SIG-M5 treated with dmso at 0.1 percent for 504 hours (cell line): ENCODE measurements at regions not wholly inside any gene's neighbourhood (a gene's known extent, or its start where the extent isn't known, plus 50 kb on each side); places are given as distances from the start of the nearest gene placed in this dataset.
"Not testable (repeated sequence)": the region's sequence is repeated elsewhere in the genome, so short reads cannot be mapped to it uniquely, and the experiment has no call there.

Experiments used
- DNase-seq: peaks from one replicate; lab custom pipeline; 2025; ENCODE audit not compliant: unreplicated experiment; lab: John Stamatoyannopoulos, UW

DNA sequence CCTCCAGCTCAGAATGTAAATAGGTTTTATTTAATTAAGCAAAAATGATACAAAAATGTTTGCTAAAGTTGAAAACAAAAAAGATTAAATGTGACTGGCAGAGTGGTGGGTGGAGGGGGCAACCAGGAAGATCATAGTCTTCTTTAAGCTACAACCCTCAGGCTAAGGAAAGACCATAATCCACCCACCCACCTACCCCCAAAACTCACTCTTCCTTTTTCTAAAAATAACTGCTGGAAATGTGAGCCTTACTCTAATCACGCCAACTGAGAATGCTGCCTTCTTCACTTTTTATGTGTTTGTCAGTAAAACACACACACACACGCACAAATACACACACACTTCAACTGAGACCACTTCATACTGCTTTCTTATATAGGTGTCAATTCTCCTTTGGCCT lies 230.0 kb upstream of the EGLN3 start:
- DNase-seq = no peak

- peak; percentile 47 for DNase-seq
These were observed 229.6 kb upstream of the EGLN3 start for GRCh38 chr14:34180434-34180833.

- peak; percentile 15 for DNase-seq
These were observed 228.9 kb upstream of the EGLN3 start for GRCh38 chr14:34179727-34180126.

DNA sequence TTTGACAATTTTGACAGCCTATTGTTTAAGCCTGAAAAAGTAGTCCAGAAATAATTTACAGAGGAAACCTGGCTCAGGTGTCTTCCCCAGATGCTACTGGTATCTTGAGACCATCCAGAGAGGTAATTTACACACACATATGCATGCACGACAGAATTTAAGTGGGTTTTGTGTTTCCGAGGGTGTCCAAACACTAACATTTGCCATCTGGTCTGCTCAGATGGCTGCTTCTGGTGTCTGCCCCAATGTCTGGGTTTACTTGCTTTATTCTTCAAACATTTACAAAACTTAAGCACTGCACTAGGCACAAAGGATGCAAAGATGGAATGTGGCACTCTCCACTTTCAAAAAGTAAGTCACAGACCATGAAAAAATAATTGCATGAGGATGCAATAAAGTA lies 226.6 kb upstream of the EGLN3 start:
- DNase-seq = no peak

DNA sequence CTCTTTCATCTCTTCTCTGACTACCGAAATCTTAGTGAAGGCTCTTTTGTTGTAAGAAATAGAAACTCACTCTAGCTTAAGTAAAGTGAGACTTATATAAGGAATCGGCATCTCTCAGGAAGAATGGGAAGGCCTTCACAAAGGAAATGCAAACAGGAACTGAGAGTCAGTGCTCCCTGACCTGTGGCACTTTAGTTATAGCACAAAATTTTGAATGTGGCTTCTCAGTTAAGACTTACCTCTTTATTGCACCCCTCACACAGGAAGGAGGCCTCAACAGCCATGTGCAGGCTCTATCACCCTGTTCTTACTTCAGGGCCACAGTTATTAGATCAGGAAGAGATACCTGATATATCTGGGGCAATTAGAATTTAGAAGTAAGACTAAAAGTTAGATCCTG lies 224.7 kb upstream of the EGLN3 start:
- DNase-seq = no peak

DNA sequence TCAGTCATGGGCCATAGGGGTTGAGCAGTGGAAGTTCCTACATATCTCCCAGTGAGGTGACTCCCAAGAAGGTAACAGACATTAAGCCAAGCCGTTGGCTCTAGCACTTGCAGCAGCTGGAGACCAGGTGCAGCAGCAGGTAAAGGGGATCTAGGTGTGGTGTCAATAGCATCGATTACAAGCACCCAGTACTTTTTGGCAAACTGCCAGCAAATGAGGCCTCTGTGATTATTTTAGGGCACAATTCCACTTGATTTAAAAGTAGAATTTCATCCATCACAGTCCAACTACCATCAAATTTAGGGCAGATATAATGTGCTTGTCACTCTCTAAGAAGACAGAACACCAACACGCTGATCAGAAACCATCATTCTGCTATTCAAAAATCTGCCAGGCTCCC lies 224.1 kb upstream of the EGLN3 start:
- no peak for DNase-seq

GRCh38 chr14:34173916-34174315 lies 223.0 kb upstream of the EGLN3 start:
- DNase-seq = no peak

- no peak for DNase-seq
These were observed 221.9 kb upstream of the EGLN3 start for GRCh38 chr14:34172550-34173368.

DNA sequence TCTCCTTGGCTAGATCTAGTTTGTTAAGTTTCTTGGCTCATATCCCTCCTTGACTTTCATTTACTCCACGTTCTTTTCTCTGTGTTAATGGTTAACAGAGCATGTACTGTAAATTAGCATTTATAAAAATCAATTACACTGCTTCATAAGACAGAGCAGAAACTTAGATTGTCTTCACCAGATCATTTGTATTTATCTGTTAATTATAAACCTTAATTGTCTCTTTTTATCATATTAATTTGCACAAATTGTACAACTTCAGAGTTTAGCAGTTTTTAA lies 221.2 kb upstream of the EGLN3 start:
- no peak for DNase-seq

GRCh38 chr14:34171431-34172172 lies 220.7 kb upstream of the EGLN3 start:
- no peak for DNase-seq

- no peak for DNase-seq
These were observed 220.0 kb upstream of the EGLN3 start for GRCh38 chr14:34170882-34171281.

GRCh38 chr14:34169561-34169960 lies 218.7 kb upstream of the EGLN3 start:
- no peak for DNase-seq

DNA sequence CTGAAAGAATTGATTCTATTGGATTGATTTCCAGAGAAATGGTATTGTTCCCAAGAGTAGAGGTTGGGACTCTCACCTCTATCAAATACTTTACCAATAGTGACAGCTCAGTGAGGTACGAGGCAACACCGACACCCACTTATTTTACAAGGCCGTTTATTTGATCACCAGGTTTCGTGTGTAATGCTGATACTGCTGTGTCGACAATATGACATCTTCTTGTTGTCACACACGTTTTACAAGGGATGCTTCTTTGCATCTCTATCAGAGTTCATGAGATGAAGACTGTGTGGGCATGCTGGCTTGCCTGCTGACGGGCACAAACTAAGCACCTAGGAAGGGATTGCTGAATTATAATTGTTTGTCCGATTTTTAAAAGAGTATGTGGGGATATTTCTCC lies 217.8 kb upstream of the EGLN3 start:
- DNase-seq = no peak

DNA sequence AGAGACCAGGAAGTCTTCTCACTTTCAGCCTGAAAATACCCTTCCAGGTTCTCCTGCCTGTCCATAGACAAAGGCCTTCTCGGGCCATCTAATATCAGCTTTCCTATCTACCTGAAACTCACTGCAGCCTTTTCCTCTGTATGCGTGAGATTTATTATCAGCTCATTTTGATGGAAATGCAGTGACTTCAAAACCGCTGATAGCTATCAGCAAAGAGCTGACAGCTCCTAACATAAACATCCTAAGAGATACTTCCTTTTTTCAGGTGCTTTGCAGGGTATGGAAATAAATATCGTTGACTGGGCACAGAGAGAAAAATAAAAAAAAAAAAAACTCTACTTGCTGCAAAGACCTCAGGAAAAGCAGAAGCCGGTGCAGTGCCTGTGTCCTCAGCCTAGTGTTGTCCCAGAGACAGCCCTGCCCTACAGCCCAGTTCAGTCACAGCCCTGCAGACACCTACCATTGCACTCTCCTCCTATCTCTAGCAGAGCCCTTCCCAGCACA lies 215.0 kb upstream of the EGLN3 start:
- DNase-seq = no peak

DNA sequence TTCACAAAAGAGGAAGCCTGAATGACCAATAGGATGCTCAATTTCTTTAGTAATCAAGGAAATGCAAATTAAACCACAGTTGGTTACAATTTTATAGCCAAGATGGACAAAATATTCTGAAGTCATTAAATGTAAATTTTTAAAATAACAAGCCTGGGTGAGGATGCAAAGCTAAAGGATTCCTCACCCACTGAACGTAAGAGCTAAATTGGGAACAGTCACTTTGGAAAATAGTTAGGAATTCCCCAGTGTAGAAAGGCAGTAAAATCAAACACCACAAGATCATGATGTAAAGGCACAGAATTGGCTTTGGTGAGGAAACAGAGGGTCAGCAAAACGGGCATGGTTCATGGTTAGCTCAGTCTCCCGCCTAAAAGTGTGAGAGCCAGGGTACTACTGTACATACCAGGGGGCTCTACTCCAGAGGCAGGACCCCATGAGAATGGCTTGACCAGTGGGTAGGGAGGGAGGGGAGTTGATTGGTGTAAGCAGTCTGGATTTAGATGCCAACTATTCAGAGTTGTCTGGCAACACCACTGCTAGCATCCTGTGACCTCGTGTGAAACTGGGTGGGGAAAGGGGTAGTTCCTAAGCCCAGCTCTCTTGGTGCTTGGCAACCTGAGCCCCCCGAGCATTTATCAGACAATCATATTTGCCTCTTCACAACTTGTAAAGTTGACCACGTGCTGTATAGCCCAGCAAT lies 213.4 kb upstream of the EGLN3 start:
- no peak for DNase-seq

DNA sequence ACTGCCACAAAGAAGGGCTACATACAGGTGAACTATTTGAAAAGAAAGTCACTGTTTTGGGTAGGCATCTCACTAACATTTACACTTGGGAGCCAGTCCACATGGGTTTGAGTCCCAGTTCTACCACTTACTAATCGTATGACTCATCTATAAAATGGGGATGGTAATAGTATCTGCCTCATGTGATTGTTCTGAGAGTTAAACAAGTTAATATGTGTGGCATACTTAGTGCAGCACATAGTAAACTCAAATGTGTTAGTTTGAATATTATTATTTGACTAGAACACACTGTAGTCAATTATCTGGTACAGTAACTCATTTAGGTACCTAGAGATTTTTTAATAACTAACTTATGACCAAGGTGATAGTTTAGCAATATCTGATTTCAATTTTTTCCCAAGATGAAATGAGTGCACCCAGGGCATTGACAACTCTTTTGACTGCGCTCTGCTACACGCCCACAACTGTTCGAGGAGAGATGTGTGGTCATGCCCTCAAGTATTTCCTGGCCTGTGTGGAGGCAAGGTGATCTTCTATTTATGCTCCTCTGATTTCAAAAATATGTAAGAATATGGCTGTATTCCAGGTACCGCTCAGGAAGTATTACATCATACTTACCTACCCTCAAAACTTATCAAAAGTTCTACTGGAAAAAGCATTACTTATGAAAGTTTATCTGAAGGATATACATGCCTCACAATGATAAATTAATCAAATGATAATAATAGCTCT lies 210.6 kb upstream of the EGLN3 start:
- no peak for DNase-seq

GRCh38 chr14:34160619-34161018 lies 209.7 kb upstream of the EGLN3 start:
- no peak for DNase-seq

- DNase-seq = no peak
These were observed 206.8 kb upstream of the EGLN3 start for GRCh38 chr14:34157651-34158050.

- DNase-seq = no peak
These were observed 196.6 kb upstream of the EGLN3 start for GRCh38 chr14:34147461-34147860.

- not testable (repeated sequence) for DNase-seq
These were observed 189.3 kb upstream of the EGLN3 start for GRCh38 chr14:34140127-34140526.
